ENCODE measurements at regions not wholly inside any gene's neighbourhood (a gene's known extent, or its start where the extent isn't known, plus 50 kb on each side); places are given as distances from the start of the nearest gene placed in this dataset.

DNA sequence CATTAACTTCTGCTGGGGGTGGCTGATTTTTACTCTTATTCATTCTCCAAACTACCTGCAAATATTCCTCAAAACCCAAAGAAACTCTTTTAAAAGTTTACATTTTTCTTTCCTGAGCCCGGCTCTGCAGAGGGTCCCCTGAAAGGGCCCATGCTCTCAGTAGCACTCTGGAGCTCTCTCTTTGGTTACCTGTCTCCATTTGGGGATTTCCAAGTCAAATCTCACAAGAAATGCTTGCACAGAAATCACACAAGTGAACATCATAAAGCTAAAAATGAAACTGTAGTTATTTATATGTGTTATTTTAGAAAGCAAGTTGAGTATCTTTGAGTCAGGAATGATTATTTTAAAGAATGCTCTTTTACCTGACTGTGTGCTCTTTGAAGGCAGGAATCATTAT, 174.5 kb upstream of the PLXNA2 start:
- TF ChIP-seq EZH2phosphoT487 (IDR thresholded peaks at IDR 0.05; ENCODE audit: insufficient read depth, low read depth) (no peak), EZH2 (IDR thresholded peaks at IDR 0.05; ENCODE audit: insufficient read depth, poor library complexity, severe bottlenecking) (no peak)
